Cardiac muscle cell (in vitro differentiated cells and primary cell): ENCODE measurements at regions not wholly inside any gene's neighbourhood (a gene's known extent, or its start where the extent isn't known, plus 50 kb on each side); places are given as distances from the start of the nearest gene placed in this dataset.

ENCODE experiments used
- DNase-seq, 2 donors: peaks; one replicate each; pipeline versions ENCODE4 v3.0.0 to v3.0.0-alpha.2; 2010 to 2017; ENCODE audit warnings: low read depth in 1 of 2, low spot score in 1 of 2
- H3K27ac ChIP-seq: fragments of 200-600 bp; sonication (generic); 2 replicates; pipeline ENCODE4 v1.5.1; 2016
- H3K27me3 ChIP-seq: fragments of 200-600 bp; sonication (generic); 2 replicates; pipeline ENCODE4 v1.6.0; 2016; ENCODE audit warnings: control low read depth
- H3K36me3 ChIP-seq: fragments of 200-600 bp; sonication (generic); 2 replicates; pipeline ENCODE4 v1.5.1; 2016; ENCODE audit warnings: control low read depth
- H3K4me1 ChIP-seq: fragments of 200-600 bp; sonication (generic); 2 replicates; pipeline ENCODE4 v1.8.1; 2017; ENCODE audit warnings: low read depth, mild to moderate bottlenecking, mixed run types
- H3K4me3 ChIP-seq: fragments of 200-600 bp; sonication (generic); 2 replicates; pipeline ENCODE4 v1.5.1; 2016; ENCODE audit warnings: mild to moderate bottlenecking
- H3K9me3 ChIP-seq: fragments of 200-600 bp; sonication (generic); 2 replicates; pipeline ENCODE4 v1.5.1; 2017; ENCODE audit warnings: low read depth, mild to moderate bottlenecking, control low read depth
- CTCF ChIP-seq: IDR thresholded peaks from 2 replicates; pipeline ENCODE4 v1.5.1; 2012; ENCODE audit warnings: low read depth, mild to moderate bottlenecking, low read length

GRCh38 chr2:240205772-240206171 is 65.3 kb upstream of the OTOS start:
- H3K27me3 ChIP-seq: no peaks in the 10 kb centered on the region
- no peak for TF ChIP-seq CTCF
- no peak overlapping the region for H3K27ac ChIP-seq
- H3K4me3 ChIP-seq: no peak overlapping the region
- no peaks in the 10 kb centered on the region for H3K4me1 ChIP-seq
- no peaks in the 10 kb centered on the region for H3K9me3 ChIP-seq
- DNase-seq: no peak
- no peaks in the 10 kb centered on the region for H3K36me3 ChIP-seq

GRCh38 chr2:240206630-240207029 is 66.2 kb upstream of the OTOS start:
- Histone ChIP-seq H3K9me3 (no peaks in the 10 kb centered on the region), H3K4me1 (no peaks in the 10 kb centered on the region), H3K36me3 (no peaks in the 10 kb centered on the region), H3K27ac (no peak overlapping the region), H3K4me3 (no peak overlapping the region), H3K27me3 (no peaks in the 10 kb centered on the region)
- TF ChIP-seq CTCF: no peak
- no peak for DNase-seq

- Histone ChIP-seq H3K36me3 (no peaks in the 10 kb centered on the region), H3K4me3 (no peak overlapping the region), H3K27me3 (no peaks in the 10 kb centered on the region), H3K9me3 (no peaks in the 10 kb centered on the region), H3K27ac (no peak overlapping the region), H3K4me1 (no peaks in the 10 kb centered on the region)
- no peak for DNase-seq
- no peak for TF ChIP-seq CTCF
Observed at GRCh38 chr2:240207661-240208060, 67.2 kb upstream of the OTOS start.

- Histone ChIP-seq H3K27ac (no peak overlapping the region), H3K36me3 (no peaks in the 10 kb centered on the region), H3K4me1 (no peaks in the 10 kb centered on the region), H3K9me3 (no peaks in the 10 kb centered on the region), H3K4me3 (no peak overlapping the region), H3K27me3 (no peaks in the 10 kb centered on the region)
- no peak for TF ChIP-seq CTCF
- no peak for DNase-seq
Observed at GRCh38 chr2:240208096-240208495, 67.6 kb upstream of the OTOS start.

- Histone ChIP-seq H3K36me3 (no peaks in the 10 kb centered on the region), H3K9me3 (no peaks in the 10 kb centered on the region), H3K27ac (no peak overlapping the region), H3K27me3 (no peaks in the 10 kb centered on the region), H3K4me3 (no peak overlapping the region), H3K4me1 (no peaks in the 10 kb centered on the region)
- no peak for TF ChIP-seq CTCF
- DNase-seq: no peak
Observed at GRCh38 chr2:240208631-240209211, 68.3 kb upstream of the OTOS start.

- H3K4me1 ChIP-seq: no peaks in the 10 kb centered on the region
- DNase-seq: no peak
Observed at GRCh38 chr2:240209493-240209892, 69.0 kb upstream of the OTOS start.

More at GRCh38 chr2:240209493-240209892, 69.0 kb upstream of the OTOS start:
- Histone ChIP-seq H3K36me3 (no peaks in the 10 kb centered on the region), H3K4me3 (no peak overlapping the region), H3K27me3 (no peaks in the 10 kb centered on the region), H3K27ac (no peak overlapping the region), H3K9me3 (no peaks in the 10 kb centered on the region)
- no peak for TF ChIP-seq CTCF
